ENCODE measurements at regions not wholly inside any gene's neighbourhood (a gene's known extent, or its start where the extent isn't known, plus 50 kb on each side); places are given as distances from the start of the nearest gene placed in this dataset.

DNA sequence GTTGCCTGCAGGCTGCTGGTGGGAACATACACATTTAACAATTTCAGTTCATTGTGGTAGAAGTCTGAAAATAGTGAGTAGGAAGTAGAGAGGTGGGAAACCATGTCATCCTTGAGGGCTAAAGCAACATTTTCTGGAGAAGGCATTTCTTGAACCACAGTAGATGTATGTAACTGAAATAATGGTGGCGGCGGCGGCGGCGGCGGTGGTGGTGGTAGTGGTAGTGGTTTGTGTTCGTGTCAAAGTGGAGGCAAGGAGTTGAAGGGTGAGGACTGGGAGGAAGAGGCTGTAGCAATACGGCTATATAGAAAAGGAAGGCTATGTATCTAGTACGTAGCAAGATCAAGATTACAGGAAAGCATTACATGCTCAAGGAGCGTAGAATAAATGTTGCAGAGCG is 1381.6 kb upstream of the TENM3 start:
- POLR2A ChIA-PET (ENCODE audit: unreplicated experiment): no interaction called here

More for the DNA sequence above, 1381.6 kb upstream of the TENM3 start:
- no peaks in the 10 kb centered on the region for H4K20me1 ChIP-seq (ENCODE audit: insufficient read depth, low read length)
- H4K91ac ChIP-seq (ENCODE audit: insufficient read depth, low read depth, low read length): no peak overlapping the region
- peaks cover 4% of the 10 kb centered on the region; the same call in 1 of the 2 replicates for H3K9me3 ChIP-seq (ENCODE audit: control insufficient read depth, insufficient read depth, low read length)
- H3K79me1 ChIP-seq (ENCODE audit: low read depth in 1 of 2, low read length in 2 of 2): no peaks in the 10 kb centered on the region
- dilution Hi-C loops (cut with HindIII; ENCODE audit: low sequenced_read_pairs, unreplicated experiment) (no loop called here), intact Hi-C loops (cut with micrococcal nuclease) (no loop called here), in situ Hi-C loops (cut with MboI; ENCODE audit: low sequenced_read_pairs) (no loop called here)
- H3K36me3 ChIP-seq (ENCODE audit: control insufficient read depth, insufficient read depth, low read length): no peaks in the 10 kb centered on the region
- H3K4me3 ChIP-seq (ENCODE audit: insufficient read depth, low read depth, low read length): no peak overlapping the region
- H2AK5ac ChIP-seq (ENCODE audit: low read depth, low read length): no peak overlapping the region
- CTCF ChIA-PET: no interaction called here
- H2AFZ ChIP-seq (replicated peaks; ENCODE audit: low read length, poor library complexity): no peak overlapping the region
- H2BK20ac ChIP-seq (ENCODE audit: low read depth, low read length): no peak overlapping the region
- no peak overlapping the region for H3K9ac ChIP-seq (ENCODE audit: low read depth, low read length)
- no peak overlapping the region for H2BK15ac ChIP-seq (ENCODE audit: low read depth, low read length)
- TF ChIP-seq MAZ (IDR thresholded peaks at IDR 0.05; ENCODE audit: borderline replicate concordance, low read depth, low read length): no peak
- TF ChIP-seq RFX5 (IDR thresholded peaks at IDR 0.05; ENCODE audit: low read depth, low read length): no peak
- TF ChIP-seq MAFK (IDR thresholded peaks at IDR 0.05; ENCODE audit: low read depth, low read length): no peak
- TF ChIP-seq ELK1 (IDR thresholded peaks at IDR 0.05; ENCODE audit: borderline replicate concordance, low read depth, low read length): no peak
- no peak for TF ChIP-seq CHD1 (IDR thresholded peaks at IDR 0.05; ENCODE audit: low read depth, low read length)
- TF ChIP-seq USF2 (IDR thresholded peaks at IDR 0.05; ENCODE audit: low read depth, low read length): no peak
- TF ChIP-seq, protein P1, sequence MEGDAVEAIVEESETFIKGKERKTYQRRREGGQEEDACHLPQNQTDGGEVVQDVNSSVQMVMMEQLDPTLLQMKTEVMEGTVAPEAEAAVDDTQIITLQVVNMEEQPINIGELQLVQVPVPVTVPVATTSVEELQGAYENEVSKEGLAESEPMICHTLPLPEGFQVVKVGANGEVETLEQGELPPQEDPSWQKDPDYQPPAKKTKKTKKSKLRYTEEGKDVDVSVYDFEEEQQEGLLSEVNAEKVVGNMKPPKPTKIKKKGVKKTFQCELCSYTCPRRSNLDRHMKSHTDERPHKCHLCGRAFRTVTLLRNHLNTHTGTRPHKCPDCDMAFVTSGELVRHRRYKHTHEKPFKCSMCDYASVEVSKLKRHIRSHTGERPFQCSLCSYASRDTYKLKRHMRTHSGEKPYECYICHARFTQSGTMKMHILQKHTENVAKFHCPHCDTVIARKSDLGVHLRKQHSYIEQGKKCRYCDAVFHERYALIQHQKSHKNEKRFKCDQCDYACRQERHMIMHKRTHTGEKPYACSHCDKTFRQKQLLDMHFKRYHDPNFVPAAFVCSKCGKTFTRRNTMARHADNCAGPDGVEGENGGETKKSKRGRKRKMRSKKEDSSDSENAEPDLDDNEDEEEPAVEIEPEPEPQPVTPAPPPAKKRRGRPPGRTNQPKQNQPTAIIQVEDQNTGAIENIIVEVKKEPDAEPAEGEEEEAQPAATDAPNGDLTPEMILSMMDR (conservative IDR thresholded peaks at IDR 0.05; ENCODE audit: low read depth, low read length): no peak
- no peak for TF ChIP-seq NFE2L2 (IDR thresholded peaks at IDR 0.05; ENCODE audit: low read depth, low read length)
- TF ChIP-seq FOS (IDR thresholded peaks at IDR 0.05; ENCODE audit: low read depth, low read length): no peak
- no peak for TF ChIP-seq MXI1 (IDR thresholded peaks at IDR 0.05; ENCODE audit: borderline replicate concordance, low read depth, low read length)
- no peak for TF ChIP-seq SMC3 (IDR thresholded peaks at IDR 0.05; ENCODE audit: low read depth, low read length)
- H3K9me1 ChIP-seq (ENCODE audit: insufficient read depth, low read length): no peaks in the 10 kb centered on the region
- BruUV-seq (replicated peaks): no TSS peak
- H3K4me2 ChIP-seq (ENCODE audit: low read depth, low read length): no peak overlapping the region
- H3K18ac ChIP-seq (ENCODE audit: low read depth, low read length): no peak overlapping the region
- no peak overlapping the region for H3K4ac ChIP-seq (ENCODE audit: low read depth, low read length)
- no peaks in the 10 kb centered on the region for H3K4me1 ChIP-seq (ENCODE audit: control insufficient read depth, insufficient read depth, low read length)
- no peak overlapping the region for H2BK120ac ChIP-seq (ENCODE audit: low read depth, low read length)
- WGBS, 2 experiments (ENCODE audit: extremely low coverage in 2 of 2, insufficient read length in 1 of 2): 93% methylated on average over 9 of the region's 11 CpGs; no CpG with 5 or more reads in 1 of the 2 experiments
- H3K56ac ChIP-seq (ENCODE audit: extremely low read depth, insufficient read depth, low read length): no peak overlapping the region
- H3K27me3 ChIP-seq (ENCODE audit: control insufficient read depth, insufficient read depth, low read length): no peaks in the 10 kb centered on the region
- DNase-seq (no peak), ATAC-seq (ENCODE audit: low read depth) (no peak)
- H4K5ac ChIP-seq (ENCODE audit: low read depth, low read length): no peak overlapping the region
- no peak overlapping the region for H3K27ac ChIP-seq (ENCODE audit: insufficient read depth, low read length)
- H2AK9ac ChIP-seq (replicated peaks; ENCODE audit: low read depth, low read length, poor library complexity): no peak overlapping the region
- H3K23ac ChIP-seq (ENCODE audit: low read depth, low read length): no peak overlapping the region
- no peak overlapping the region for H4K8ac ChIP-seq (ENCODE audit: low read depth in 2 of 2, low read length in 2 of 2)
- H2BK5ac ChIP-seq (ENCODE audit: low read depth, low read length, poor library complexity, severe bottlenecking): no peak overlapping the region
- no peak overlapping the region for H3K14ac ChIP-seq (replicated peaks; ENCODE audit: low read depth, low read length)

All from IMR-90 (cell line).